GM23338 (cell line): ENCODE measurements at regions not wholly inside any gene's neighbourhood (a gene's known extent, or its start where the extent isn't known, plus 50 kb on each side); places are given as distances from the start of the nearest gene placed in this dataset.

Source experiments
- CREB1 ChIP-seq: fragments of 250-450 bp; sonication (Bioruptor Pico); IDR thresholded peaks from 2 replicates; pipeline ENCODE4 v1.5.0; 2020; ENCODE audit warnings: low read depth, mild to moderate bottlenecking, moderate library complexity
- CTCF ChIP-seq, 2 experiments: fragments of 200-600 bp in 1 of 2; sonication (generic) in 1 of 2; conservative IDR thresholded peaks; 2 replicates each; pipeline versions ENCODE4 v1.5.1 to v1.6.1; 2016 to 2017; ENCODE audit warnings: antibody characterized with exemption in 2 of 2, low read depth in 2 of 2, mild to moderate bottlenecking in 2 of 2, moderate library complexity in 1 of 2
- EZH2 ChIP-seq: fragments of 200-600 bp; sonication (generic); IDR thresholded peaks from one replicate; pipeline ENCODE4 v1.8.0; 2017; ENCODE audit warnings: antibody characterized with exemption, mild to moderate bottlenecking, low read depth; ENCODE audit not compliant: unreplicated experiment
- EZH2phosphoT487 ChIP-seq: fragments of 200-600 bp; sonication (generic); IDR thresholded peaks from one replicate; pipeline ENCODE4 v1.8.1; 2018; ENCODE audit warnings: antibody characterized with exemption; ENCODE audit not compliant: unreplicated experiment
- JUNB ChIP-seq: IDR thresholded peaks from one replicate; pipeline ENCODE4 v1.6.1; 2016; ENCODE audit warnings: antibody characterized with exemption; ENCODE audit not compliant: unreplicated experiment
- NANOG ChIP-seq: IDR thresholded peaks from 2 replicates; pipeline ENCODE4 v1.6.1; 2016; ENCODE audit warnings: antibody characterized with exemption, borderline replicate concordance
- POLR2AphosphoS5 ChIP-seq: IDR thresholded peaks from 2 replicates; pipeline ENCODE4 v1.6.1; 2016; ENCODE audit warnings: antibody characterized with exemption, low read depth
- ZNF114 ChIP-seq: fragments of 250-450 bp; sonication (Bioruptor Pico); IDR thresholded peaks from 2 replicates; pipeline ENCODE4 v1.5.0; 2020; ENCODE audit warnings: mild to moderate bottlenecking, moderate library complexity
- TF ChIP-seq, protein P1 (sequence below): IDR thresholded peaks from 2 replicates; pipeline ENCODE4 v1.6.1; 2016; ENCODE audit warnings: antibody characterized with exemption
- TF ChIP-seq, protein P2 (sequence below): IDR thresholded peaks from one replicate; pipeline ENCODE4 v1.6.1; 2018; ENCODE audit warnings: antibody characterized with exemption; ENCODE audit not compliant: unreplicated experiment

DNA sequence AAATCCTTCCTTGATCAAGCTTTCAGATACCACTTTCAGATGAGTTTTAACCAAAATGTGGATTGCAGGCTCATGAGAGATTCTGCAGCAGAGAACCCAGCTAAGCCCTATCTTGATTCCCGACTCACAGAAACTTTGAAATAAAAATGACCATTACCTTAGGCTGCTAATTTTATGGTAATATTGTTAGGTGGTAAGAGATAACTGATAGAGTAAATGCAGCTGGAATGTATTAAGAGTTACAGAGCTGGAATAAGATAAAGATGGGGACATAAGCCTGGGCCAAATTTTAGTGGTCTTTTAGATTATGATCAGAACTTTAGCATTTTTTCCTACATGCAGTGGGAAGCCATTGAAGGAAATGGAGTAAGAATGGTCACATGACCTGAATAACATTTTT lies 1074.0 kb downstream of the CDH11 start:
- TF ChIP-seq EZH2 (no peak), CTCF (conservative IDR thresholded peaks at IDR 0.05; ENCODE audit: low read depth in 2 of 2) (no peak), POLR2AphosphoS5 (no peak), JUNB (no peak), EZH2phosphoT487 (no peak), ZNF114 (CRISPR knock-in tag) (no peak), CREB1 (CRISPR knock-in tag) (no peak), NANOG (no peak)
- TF ChIP-seq, protein P1, sequence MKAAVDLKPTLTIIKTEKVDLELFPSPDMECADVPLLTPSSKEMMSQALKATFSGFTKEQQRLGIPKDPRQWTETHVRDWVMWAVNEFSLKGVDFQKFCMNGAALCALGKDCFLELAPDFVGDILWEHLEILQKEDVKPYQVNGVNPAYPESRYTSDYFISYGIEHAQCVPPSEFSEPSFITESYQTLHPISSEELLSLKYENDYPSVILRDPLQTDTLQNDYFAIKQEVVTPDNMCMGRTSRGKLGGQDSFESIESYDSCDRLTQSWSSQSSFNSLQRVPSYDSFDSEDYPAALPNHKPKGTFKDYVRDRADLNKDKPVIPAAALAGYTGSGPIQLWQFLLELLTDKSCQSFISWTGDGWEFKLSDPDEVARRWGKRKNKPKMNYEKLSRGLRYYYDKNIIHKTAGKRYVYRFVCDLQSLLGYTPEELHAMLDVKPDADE, result no peak
- TF ChIP-seq, protein P2, sequence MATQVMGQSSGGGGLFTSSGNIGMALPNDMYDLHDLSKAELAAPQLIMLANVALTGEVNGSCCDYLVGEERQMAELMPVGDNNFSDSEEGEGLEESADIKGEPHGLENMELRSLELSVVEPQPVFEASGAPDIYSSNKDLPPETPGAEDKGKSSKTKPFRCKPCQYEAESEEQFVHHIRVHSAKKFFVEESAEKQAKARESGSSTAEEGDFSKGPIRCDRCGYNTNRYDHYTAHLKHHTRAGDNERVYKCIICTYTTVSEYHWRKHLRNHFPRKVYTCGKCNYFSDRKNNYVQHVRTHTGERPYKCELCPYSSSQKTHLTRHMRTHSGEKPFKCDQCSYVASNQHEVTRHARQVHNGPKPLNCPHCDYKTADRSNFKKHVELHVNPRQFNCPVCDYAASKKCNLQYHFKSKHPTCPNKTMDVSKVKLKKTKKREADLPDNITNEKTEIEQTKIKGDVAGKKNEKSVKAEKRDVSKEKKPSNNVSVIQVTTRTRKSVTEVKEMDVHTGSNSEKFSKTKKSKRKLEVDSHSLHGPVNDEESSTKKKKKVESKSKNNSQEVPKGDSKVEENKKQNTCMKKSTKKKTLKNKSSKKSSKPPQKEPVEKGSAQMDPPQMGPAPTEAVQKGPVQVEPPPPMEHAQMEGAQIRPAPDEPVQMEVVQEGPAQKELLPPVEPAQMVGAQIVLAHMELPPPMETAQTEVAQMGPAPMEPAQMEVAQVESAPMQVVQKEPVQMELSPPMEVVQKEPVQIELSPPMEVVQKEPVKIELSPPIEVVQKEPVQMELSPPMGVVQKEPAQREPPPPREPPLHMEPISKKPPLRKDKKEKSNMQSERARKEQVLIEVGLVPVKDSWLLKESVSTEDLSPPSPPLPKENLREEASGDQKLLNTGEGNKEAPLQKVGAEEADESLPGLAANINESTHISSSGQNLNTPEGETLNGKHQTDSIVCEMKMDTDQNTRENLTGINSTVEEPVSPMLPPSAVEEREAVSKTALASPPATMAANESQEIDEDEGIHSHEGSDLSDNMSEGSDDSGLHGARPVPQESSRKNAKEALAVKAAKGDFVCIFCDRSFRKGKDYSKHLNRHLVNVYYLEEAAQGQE, result no peak
